Endothelial cell of umbilical vein (primary cell): ENCODE measurements at regions not wholly inside any gene's neighbourhood (a gene's known extent, or its start where the extent isn't known, plus 50 kb on each side); places are given as distances from the start of the nearest gene placed in this dataset.

Experiments
- CTCF ChIP-seq, 2 donors: IDR thresholded peaks; 1 replicate in 1 of 2; 2 replicates in 1 of 2; pipeline ENCODE4 v1.5.1; 2011; ENCODE audit warnings: low read length in 2 of 2, mild to moderate bottlenecking in 2 of 2, moderate library complexity in 2 of 2, control low read depth in 1 of 2, inconsistent platforms in 1 of 2, low read depth in 1 of 2; ENCODE audit not compliant: insufficient read depth in 1 of 2; ENCODE audit errors: extremely low read depth in 1 of 2
- EZH2 ChIP-seq: IDR thresholded peaks from 2 replicates; pipeline ENCODE4 v1.6.1; 2012; ENCODE audit warnings: borderline replicate concordance, low read depth, mild to moderate bottlenecking, moderate library complexity, low read length, inconsistent platforms; ENCODE audit not compliant: severe bottlenecking
- TF ChIP-seq, protein P1 (sequence below): IDR thresholded peaks from 2 replicates; pipeline ENCODE4 v1.6.1; 2011; ENCODE audit not compliant: insufficient read depth, insufficient read length

GRCh38 chr12:33531261-33531660, 91.6 kb upstream of the SYT10 start:
- TF ChIP-seq CTCF (IDR thresholded peaks at IDR 0.05; ENCODE audit: extremely low read depth in 1 of 2, insufficient read depth in 1 of 2, low read depth in 1 of 2, low read length in 2 of 2) (no peak), EZH2 (no peak)
- TF ChIP-seq, protein P1, sequence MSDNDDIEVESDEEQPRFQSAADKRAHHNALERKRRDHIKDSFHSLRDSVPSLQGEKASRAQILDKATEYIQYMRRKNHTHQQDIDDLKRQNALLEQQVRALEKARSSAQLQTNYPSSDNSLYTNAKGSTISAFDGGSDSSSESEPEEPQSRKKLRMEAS, result no peak
